Fibroblast of lung (primary cell): ENCODE measurements at regions not wholly inside any gene's neighbourhood (a gene's known extent, or its start where the extent isn't known, plus 50 kb on each side); places are given as distances from the start of the nearest gene placed in this dataset.

Source experiments
- DNase-seq, 2 donors: peaks; one replicate each; pipeline versions ENCODE4 v3.0.0 to v3.0.0-alpha.2; 2010; ENCODE audit warnings: low read depth in 2 of 2
- H2AFZ ChIP-seq: 2 replicates; pipeline ENCODE4 v1.5.1; 2012; ENCODE audit warnings: low read length, control low read depth, inconsistent platforms
- H3K27ac ChIP-seq: 2 replicates; pipeline ENCODE4 v1.5.1; 2011; ENCODE audit warnings: low read length, control low read depth; ENCODE audit not compliant: insufficient read depth
- H3K27me3 ChIP-seq: 2 replicates; pipeline ENCODE4 v1.5.1; 2011; ENCODE audit warnings: mild to moderate bottlenecking, low read length; ENCODE audit not compliant: control insufficient read depth, insufficient read depth
- H3K36me3 ChIP-seq: 2 replicates; pipeline ENCODE4 v1.5.1; 2011; ENCODE audit warnings: low read length; ENCODE audit not compliant: control insufficient read depth, insufficient read depth
- H3K4me1 ChIP-seq: 2 replicates; pipeline ENCODE4 v1.5.1; 2011; ENCODE audit warnings: low read length; ENCODE audit not compliant: control insufficient read depth, insufficient read depth; ENCODE audit errors: extremely low read depth
- H3K4me2 ChIP-seq: 2 replicates; pipeline ENCODE4 v1.5.1; 2011; ENCODE audit warnings: low read length, control low read depth; ENCODE audit not compliant: insufficient read depth; ENCODE audit errors: extremely low read depth
- H3K4me3 ChIP-seq, 4 experiments: fragments of 200-600 bp in 1 of 4; sonication (generic) in 1 of 4; replicated peaks in 1 of 4; 2 replicates each; pipeline ENCODE4 v1.5.1; 2011 to 2016; ENCODE audit warnings: low read length in 4 of 4, low read depth in 3 of 4, mild to moderate bottlenecking in 3 of 4, control low read depth in 2 of 4, inconsistent platforms in 1 of 4, mixed read lengths in 1 of 4; ENCODE audit not compliant: insufficient read depth in 1 of 4; ENCODE audit errors: control extremely low read depth in 1 of 4
- H3K79me2 ChIP-seq: 2 replicates; pipeline ENCODE4 v1.5.1; 2012; ENCODE audit warnings: mild to moderate bottlenecking, low read length, inconsistent platforms; ENCODE audit not compliant: control insufficient read depth, insufficient read depth
- H3K9ac ChIP-seq: 2 replicates; pipeline ENCODE4 v1.5.1; 2011; ENCODE audit warnings: mild to moderate bottlenecking, low read length, control low read depth; ENCODE audit not compliant: insufficient read depth
- H3K9me3 ChIP-seq: 2 replicates; pipeline ENCODE4 v1.5.1; 2012; ENCODE audit warnings: low read depth, low read length; ENCODE audit not compliant: control insufficient read depth, insufficient read depth
- H4K20me1 ChIP-seq: 2 replicates; pipeline ENCODE4 v1.5.1; 2011; ENCODE audit warnings: low read length; ENCODE audit not compliant: control insufficient read depth, insufficient read depth; ENCODE audit errors: extremely low read depth
- EZH2 ChIP-seq: IDR thresholded peaks from 2 replicates; pipeline ENCODE4 v1.5.1; 2012; ENCODE audit warnings: low read length, control low read depth, mild to moderate bottlenecking; ENCODE audit errors: missing control alignments
- TF ChIP-seq, protein P1 (sequence below), 2 donors: IDR thresholded peaks in 1 of 2; conservative IDR thresholded peaks in 1 of 2; 1 replicate in 1 of 2; 2 replicates in 1 of 2; pipeline ENCODE4 v1.5.1; 2011 to 2012; ENCODE audit warnings: low read length in 2 of 2, control low read depth in 1 of 2, inconsistent platforms in 1 of 2, low read depth in 1 of 2, mild to moderate bottlenecking in 1 of 2

DNA sequence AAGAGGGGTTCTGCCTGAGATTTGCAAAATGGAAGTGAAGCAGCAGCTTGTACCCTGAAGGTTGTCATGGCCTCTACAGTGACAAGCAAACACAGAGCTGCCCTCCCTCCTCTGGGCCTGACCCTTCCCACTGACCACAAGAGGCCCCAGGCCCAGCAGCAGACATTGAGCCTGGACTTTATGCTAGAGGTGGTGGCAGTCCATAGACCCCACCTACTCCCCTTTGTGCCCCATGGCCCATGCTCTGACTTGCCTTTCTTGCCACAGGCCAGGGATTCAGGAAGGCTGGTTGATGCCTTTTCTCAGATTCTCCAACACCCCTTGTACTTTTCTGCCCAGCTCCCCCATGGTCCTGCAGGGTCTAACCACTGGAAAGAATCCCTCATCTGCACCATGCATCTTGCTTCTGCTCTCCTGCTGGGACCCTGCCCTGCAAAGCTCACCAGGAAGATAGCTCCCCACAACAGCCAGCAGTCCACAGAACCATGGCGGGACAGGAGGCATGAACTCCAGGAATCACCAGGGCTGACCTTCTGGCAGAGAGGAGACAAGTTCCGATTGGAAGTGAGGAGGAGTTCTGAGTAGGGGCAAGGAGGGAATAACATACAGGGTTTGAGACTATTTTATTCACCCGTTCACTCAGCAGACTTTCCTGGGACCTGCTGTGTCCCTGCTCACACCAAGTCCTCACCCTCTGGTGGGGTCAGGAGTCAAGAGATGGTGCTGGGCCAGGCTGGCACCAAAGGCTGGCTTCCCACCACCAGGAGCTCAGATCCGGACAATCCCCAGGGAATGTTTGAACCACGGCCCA is 263.8 kb downstream of the SYK start:
- H4K20me1 ChIP-seq, result no peaks in the 10 kb centered on the region
- H3K4me1 ChIP-seq, result peaks cover 9% of the 10 kb centered on the region
- no peaks in the 10 kb centered on the region for H3K27me3 ChIP-seq
- no peak overlapping the region for H3K9ac ChIP-seq
- H3K4me3 ChIP-seq, result no peak overlapping the region
- DNase-seq, result no peak
- H3K36me3 ChIP-seq, result no peaks in the 10 kb centered on the region
- H3K79me2 ChIP-seq, result no peaks in the 10 kb centered on the region
- no peaks in the 10 kb centered on the region for H3K9me3 ChIP-seq
- H2AFZ ChIP-seq, result no peak overlapping the region
- no peak overlapping the region for H3K4me2 ChIP-seq
- no peak overlapping the region for H3K27ac ChIP-seq
- no peak for TF ChIP-seq EZH2
- TF ChIP-seq, protein P1, sequence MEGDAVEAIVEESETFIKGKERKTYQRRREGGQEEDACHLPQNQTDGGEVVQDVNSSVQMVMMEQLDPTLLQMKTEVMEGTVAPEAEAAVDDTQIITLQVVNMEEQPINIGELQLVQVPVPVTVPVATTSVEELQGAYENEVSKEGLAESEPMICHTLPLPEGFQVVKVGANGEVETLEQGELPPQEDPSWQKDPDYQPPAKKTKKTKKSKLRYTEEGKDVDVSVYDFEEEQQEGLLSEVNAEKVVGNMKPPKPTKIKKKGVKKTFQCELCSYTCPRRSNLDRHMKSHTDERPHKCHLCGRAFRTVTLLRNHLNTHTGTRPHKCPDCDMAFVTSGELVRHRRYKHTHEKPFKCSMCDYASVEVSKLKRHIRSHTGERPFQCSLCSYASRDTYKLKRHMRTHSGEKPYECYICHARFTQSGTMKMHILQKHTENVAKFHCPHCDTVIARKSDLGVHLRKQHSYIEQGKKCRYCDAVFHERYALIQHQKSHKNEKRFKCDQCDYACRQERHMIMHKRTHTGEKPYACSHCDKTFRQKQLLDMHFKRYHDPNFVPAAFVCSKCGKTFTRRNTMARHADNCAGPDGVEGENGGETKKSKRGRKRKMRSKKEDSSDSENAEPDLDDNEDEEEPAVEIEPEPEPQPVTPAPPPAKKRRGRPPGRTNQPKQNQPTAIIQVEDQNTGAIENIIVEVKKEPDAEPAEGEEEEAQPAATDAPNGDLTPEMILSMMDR (conservative IDR thresholded peaks at IDR 0.05 in 1 of 2, IDR thresholded peaks at IDR 0.05 in 1 of 2; ENCODE audit: low read depth in 1 of 2, low read length in 2 of 2), result no peak

- Histone ChIP-seq H3K9ac (no peak overlapping the region), H3K79me2 (no peaks in the 10 kb centered on the region), H3K27me3 (no peaks in the 10 kb centered on the region), H3K9me3 (no peaks in the 10 kb centered on the region), H3K4me1 (peaks cover 7% of the 10 kb centered on the region), H3K4me2 (no peak overlapping the region), H3K36me3 (no peaks in the 10 kb centered on the region), H3K27ac (no peak overlapping the region), H2AFZ (no peak overlapping the region), H3K4me3 (no peak overlapping the region), H4K20me1 (no peaks in the 10 kb centered on the region)
- no peak for DNase-seq
- no peak for TF ChIP-seq EZH2
- TF ChIP-seq, protein P1 (conservative IDR thresholded peaks at IDR 0.05 in 1 of 2, IDR thresholded peaks at IDR 0.05 in 1 of 2; ENCODE audit: low read depth in 1 of 2, low read length in 2 of 2), result no peak
Observed at GRCh38 chr9:91066042-91066415, 264.4 kb downstream of the SYK start.

- Histone ChIP-seq H3K36me3 (no peaks in the 10 kb centered on the region), H4K20me1 (no peaks in the 10 kb centered on the region), H3K4me2 (no peak overlapping the region), H3K4me1 (peaks cover 6% of the 10 kb centered on the region), H3K27ac (no peak overlapping the region), H3K79me2 (no peaks in the 10 kb centered on the region), H3K9ac (no peak overlapping the region), H2AFZ (no peak overlapping the region), H3K9me3 (no peaks in the 10 kb centered on the region), H3K4me3 (no peak overlapping the region), H3K27me3 (no peaks in the 10 kb centered on the region)
- no peak for DNase-seq
- TF ChIP-seq, protein P1 (conservative IDR thresholded peaks at IDR 0.05 in 1 of 2, IDR thresholded peaks at IDR 0.05 in 1 of 2; ENCODE audit: low read depth in 1 of 2, low read length in 2 of 2), result no peak
- TF ChIP-seq EZH2, result no peak
Observed at GRCh38 chr9:91066856-91067255, 265.2 kb downstream of the SYK start.
